SK-N-SH treated with all-trans-retinoic acid at 6 μM for 48 hours (cell line): ENCODE measurements at regions not wholly inside any gene's neighbourhood (a gene's known extent, or its start where the extent isn't known, plus 50 kb on each side); places are given as distances from the start of the nearest gene placed in this dataset.

Experiments
- ARNTL ChIP-seq: fragments of 450-650 bp; formaldehyde crosslinking; IDR thresholded peaks from 2 replicates; pipeline ENCODE4 v1.5.0; 2020; ENCODE audit warnings: low read depth, mild to moderate bottlenecking, moderate library complexity, borderline replicate concordance
- CSDC2 ChIP-seq: fragments of 250-450 bp; sonication (Bioruptor Pico); IDR thresholded peaks from 2 replicates; pipeline ENCODE4 v1.5.0; 2020; ENCODE audit warnings: mild to moderate bottlenecking, moderate library complexity
- GLIS3 ChIP-seq: fragments of 250-450 bp; sonication (Bioruptor Pico); IDR thresholded peaks from 2 replicates; pipeline ENCODE4 v1.5.0; 2020; ENCODE audit warnings: mild to moderate bottlenecking, moderate library complexity
- OSR1 ChIP-seq: fragments of 250-450 bp; sonication (Bioruptor Pico); IDR thresholded peaks from 2 replicates; pipeline ENCODE4 v1.8.0; 2022; ENCODE audit warnings: moderate library complexity, mild to moderate bottlenecking, inconsistent platforms
- PATZ1 ChIP-seq: fragments of 250-450 bp; sonication (Bioruptor Pico); IDR thresholded peaks from 2 replicates; pipeline ENCODE4 v1.8.0; 2020; ENCODE audit warnings: mild to moderate bottlenecking, moderate library complexity, borderline replicate concordance
- RARB ChIP-seq: fragments of 250-450 bp; sonication (Bioruptor Pico); IDR thresholded peaks from 2 replicates; pipeline ENCODE4 v1.8.0; 2021; ENCODE audit warnings: mild to moderate bottlenecking, moderate library complexity
- SNAI2 ChIP-seq: fragments of 250-450 bp; sonication (Bioruptor Pico); IDR thresholded peaks from 2 replicates; pipeline ENCODE4 v1.5.0; 2020; ENCODE audit warnings: mild to moderate bottlenecking, moderate library complexity
- TCF4 ChIP-seq: fragments of 250-450 bp; sonication (Bioruptor Pico); IDR thresholded peaks from 2 replicates; pipeline ENCODE4 v1.8.0; 2021; ENCODE audit warnings: mild to moderate bottlenecking, moderate library complexity, borderline replicate concordance
- ZFP30 ChIP-seq: fragments of 450-650 bp; formaldehyde crosslinking; IDR thresholded peaks from 2 replicates; pipeline ENCODE4 v1.5.0; 2022; ENCODE audit warnings: mild to moderate bottlenecking, moderate library complexity
- ZNF565 ChIP-seq: fragments of 450-650 bp; formaldehyde crosslinking; conservative IDR thresholded peaks from 2 replicates; pipeline ENCODE4 v1.5.0; 2020; ENCODE audit warnings: low read depth, mild to moderate bottlenecking, moderate library complexity
- TF ChIP-seq, protein P1 (sequence below): fragments of 250-450 bp; sonication (Bioruptor Pico); IDR thresholded peaks from 2 replicates; pipeline ENCODE4 v1.5.1; 2020; ENCODE audit warnings: low read depth, mild to moderate bottlenecking, moderate library complexity
- TF ChIP-seq, protein P2 (sequence below): fragments of 250-450 bp; sonication (Bioruptor Pico); IDR thresholded peaks from 2 replicates; pipeline ENCODE4 v1.8.0; 2021; ENCODE audit warnings: low read depth, mild to moderate bottlenecking, moderate library complexity, borderline replicate concordance

- TF ChIP-seq ZFP30 (CRISPR knock-in tag) (no peak), ZNF565 (CRISPR knock-in tag) (no peak), OSR1 (no peak), GLIS3 (CRISPR knock-in tag) (no peak), RARB (no peak), SNAI2 (CRISPR knock-in tag) (no peak), ARNTL (CRISPR knock-in tag) (no peak), PATZ1 (CRISPR knock-in tag) (no peak), TCF4 (CRISPR knock-in tag) (no peak), CSDC2 (no peak)
- TF ChIP-seq, protein P1, sequence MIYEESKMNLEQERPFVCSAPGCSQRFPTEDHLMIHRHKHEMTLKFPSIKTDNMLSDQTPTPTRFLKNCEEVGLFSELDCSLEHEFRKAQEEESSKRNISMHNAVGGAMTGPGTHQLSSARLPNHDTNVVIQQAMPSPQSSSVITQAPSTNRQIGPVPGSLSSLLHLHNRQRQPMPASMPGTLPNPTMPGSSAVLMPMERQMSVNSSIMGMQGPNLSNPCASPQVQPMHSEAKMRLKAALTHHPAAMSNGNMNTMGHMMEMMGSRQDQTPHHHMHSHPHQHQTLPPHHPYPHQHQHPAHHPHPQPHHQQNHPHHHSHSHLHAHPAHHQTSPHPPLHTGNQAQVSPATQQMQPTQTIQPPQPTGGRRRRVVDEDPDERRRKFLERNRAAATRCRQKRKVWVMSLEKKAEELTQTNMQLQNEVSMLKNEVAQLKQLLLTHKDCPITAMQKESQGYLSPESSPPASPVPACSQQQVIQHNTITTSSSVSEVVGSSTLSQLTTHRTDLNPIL (CRISPR knock-in tag): no peak
- TF ChIP-seq, protein P2, sequence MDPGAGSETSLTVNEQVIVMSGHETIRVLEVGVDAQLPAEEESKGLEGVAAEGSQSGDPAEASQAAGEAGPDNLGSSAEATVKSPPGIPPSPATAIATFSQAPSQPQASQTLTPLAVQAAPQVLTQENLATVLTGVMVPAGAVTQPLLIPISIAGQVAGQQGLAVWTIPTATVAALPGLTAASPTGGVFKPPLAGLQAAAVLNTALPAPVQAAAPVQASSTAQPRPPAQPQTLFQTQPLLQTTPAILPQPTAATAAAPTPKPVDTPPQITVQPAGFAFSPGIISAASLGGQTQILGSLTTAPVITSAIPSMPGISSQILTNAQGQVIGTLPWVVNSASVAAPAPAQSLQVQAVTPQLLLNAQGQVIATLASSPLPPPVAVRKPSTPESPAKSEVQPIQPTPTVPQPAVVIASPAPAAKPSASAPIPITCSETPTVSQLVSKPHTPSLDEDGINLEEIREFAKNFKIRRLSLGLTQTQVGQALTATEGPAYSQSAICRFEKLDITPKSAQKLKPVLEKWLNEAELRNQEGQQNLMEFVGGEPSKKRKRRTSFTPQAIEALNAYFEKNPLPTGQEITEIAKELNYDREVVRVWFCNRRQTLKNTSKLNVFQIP (CRISPR knock-in tag): no peak
These were observed 169.0 kb downstream of the AHR start for GRCh38 chr7:17467386-17467945.
